ENCODE measurements at regions not wholly inside any gene's neighbourhood (a gene's known extent, or its start where the extent isn't known, plus 50 kb on each side); places are given as distances from the start of the nearest gene placed in this dataset.

- TF ChIP-seq POLR2AphosphoS5 (IDR thresholded peaks at IDR 0.05; ENCODE audit: low read depth, low read length) (no peak), REST (IDR thresholded peaks at IDR 0.05; ENCODE audit: insufficient read depth in 1 of 2, low read depth in 2 of 2, low read length in 2 of 2) (no peak), SIN3A (IDR thresholded peaks at IDR 0.05; ENCODE audit: borderline replicate concordance, insufficient read depth, low read length) (no peak)
These were observed 514.4 kb upstream of the LCORL start for GRCh38 chr4:18535948-18536347.

- TF ChIP-seq FOXP2 (optimal IDR thresholded peaks at IDR 0.05; ENCODE audit: borderline replicate concordance, extremely low read depth, extremely low read length, insufficient read depth) (no peak), TAF1 (IDR thresholded peaks at IDR 0.05; ENCODE audit: borderline replicate concordance, insufficient read depth, low read length) (no peak), SIN3A (IDR thresholded peaks at IDR 0.05; ENCODE audit: borderline replicate concordance, insufficient read depth, low read length) (no peak)
These were observed 511.8 kb upstream of the LCORL start for GRCh38 chr4:18533262-18533775.

GRCh38 chr4:18531731-18532130 lies 510.2 kb upstream of the LCORL start:
- TF ChIP-seq REST (IDR thresholded peaks at IDR 0.05; ENCODE audit: insufficient read depth in 1 of 2, low read depth in 2 of 2, low read length in 2 of 2) (no peak), POLR2AphosphoS5 (IDR thresholded peaks at IDR 0.05; ENCODE audit: low read depth, low read length) (no peak), TAF1 (IDR thresholded peaks at IDR 0.05; ENCODE audit: borderline replicate concordance, insufficient read depth, low read length) (no peak), SIN3A (IDR thresholded peaks at IDR 0.05; ENCODE audit: borderline replicate concordance, insufficient read depth, low read length) (no peak), FOXP2 (optimal IDR thresholded peaks at IDR 0.05; ENCODE audit: borderline replicate concordance, extremely low read depth, extremely low read length, insufficient read depth) (no peak)

- TF ChIP-seq POLR2AphosphoS5 (IDR thresholded peaks at IDR 0.05; ENCODE audit: low read depth, low read length) (no peak), TAF1 (IDR thresholded peaks at IDR 0.05; ENCODE audit: borderline replicate concordance, insufficient read depth, low read length) (no peak), SIN3A (IDR thresholded peaks at IDR 0.05; ENCODE audit: borderline replicate concordance, insufficient read depth, low read length) (no peak), FOXP2 (optimal IDR thresholded peaks at IDR 0.05; ENCODE audit: borderline replicate concordance, extremely low read depth, extremely low read length, insufficient read depth) (no peak), REST (IDR thresholded peaks at IDR 0.05; ENCODE audit: insufficient read depth in 1 of 2, low read depth in 2 of 2, low read length in 2 of 2) (no peak)
These were observed 507.9 kb upstream of the LCORL start for GRCh38 chr4:18529482-18529881.

GRCh38 chr4:18524667-18525066 lies 503.1 kb upstream of the LCORL start:
- TF ChIP-seq REST (IDR thresholded peaks at IDR 0.05; ENCODE audit: insufficient read depth in 1 of 2, low read depth in 2 of 2, low read length in 2 of 2) (no peak), POLR2AphosphoS5 (IDR thresholded peaks at IDR 0.05; ENCODE audit: low read depth, low read length) (no peak), SIN3A (IDR thresholded peaks at IDR 0.05; ENCODE audit: borderline replicate concordance, insufficient read depth, low read length) (no peak), TAF1 (IDR thresholded peaks at IDR 0.05; ENCODE audit: borderline replicate concordance, insufficient read depth, low read length) (no peak), FOXP2 (optimal IDR thresholded peaks at IDR 0.05; ENCODE audit: borderline replicate concordance, extremely low read depth, extremely low read length, insufficient read depth) (no peak)

All from PFSK-1 (cell line).